ENCODE measurements at regions not wholly inside any gene's neighbourhood (a gene's known extent, or its start where the extent isn't known, plus 50 kb on each side); places are given as distances from the start of the nearest gene placed in this dataset.
"Not testable (repeated sequence)": the region's sequence is repeated elsewhere in the genome, so short reads cannot be mapped to it uniquely, and the experiment has no call there.

GRCh38 chr5:108467563-108467962 is 85.7 kb upstream of the FBXL17 start:
- no peak overlapping the region for H3K4me3 Mint-ChIP-seq
- H3K4me1 Mint-ChIP-seq = peaks cover under 1% of the 10 kb centered on the region
- no peaks in the 10 kb centered on the region for H3K36me3 Mint-ChIP-seq
- H3K9me3 Mint-ChIP-seq = no peaks in the 10 kb centered on the region
- peaks cover 2% of the 10 kb centered on the region for H3K27me3 Mint-ChIP-seq
- DNase-seq (ENCODE audit: low spot score in 2 of 2) (no peak), ATAC-seq (ENCODE audit: low read depth) (no peak)
- H3K27ac Mint-ChIP-seq = no peak overlapping the region

- Mint-ChIP-seq H3K4me3 (no peak overlapping the region), H3K4me1 (peaks cover 2% of the 10 kb centered on the region), H3K9me3 (no peaks in the 10 kb centered on the region), H3K27ac (no peak overlapping the region), H3K36me3 (peaks cover 2% of the 10 kb centered on the region), H3K27me3 (peaks cover 6% of the 10 kb centered on the region)
- no peak for ATAC-seq (ENCODE audit: low read depth)
- DNase-seq (ENCODE audit: low spot score in 2 of 2) = no peak
Observed at GRCh38 chr5:108461628-108462367, 79.9 kb upstream of the FBXL17 start.

GRCh38 chr5:108459769-108460168 is 77.9 kb upstream of the FBXL17 start:
- H3K4me1 Mint-ChIP-seq = peaks cover 2% of the 10 kb centered on the region
- no peak overlapping the region for H3K27ac Mint-ChIP-seq
- H3K36me3 Mint-ChIP-seq = peaks cover 2% of the 10 kb centered on the region
- ATAC-seq (ENCODE audit: low read depth) (no peak), DNase-seq (ENCODE audit: low spot score in 2 of 2) (no peak)
- peaks cover 4% of the 10 kb centered on the region for H3K9me3 Mint-ChIP-seq
- no peak overlapping the region for H3K4me3 Mint-ChIP-seq
- peaks cover 4% of the 10 kb centered on the region for H3K27me3 Mint-ChIP-seq

GRCh38 chr5:108451269-108451668 is 69.4 kb upstream of the FBXL17 start:
- no peak overlapping the region for H3K4me3 Mint-ChIP-seq
- peaks cover 13% of the 10 kb centered on the region for H3K9me3 Mint-ChIP-seq
- H3K4me1 Mint-ChIP-seq = no peaks in the 10 kb centered on the region
- no peaks in the 10 kb centered on the region for H3K27me3 Mint-ChIP-seq
- no peak for DNase-seq (ENCODE audit: low spot score in 2 of 2)
- no peak for ATAC-seq (ENCODE audit: low read depth)
- H3K36me3 Mint-ChIP-seq = no peaks in the 10 kb centered on the region
- no peak overlapping the region for H3K27ac Mint-ChIP-seq

GRCh38 chr5:108444130-108444529 is 62.2 kb upstream of the FBXL17 start:
- H3K27ac Mint-ChIP-seq; ATAC-seq (ENCODE audit: low read depth); H3K27me3 Mint-ChIP-seq; DNase-seq (ENCODE audit: low spot score in 2 of 2); H3K9me3 Mint-ChIP-seq; H3K4me1 Mint-ChIP-seq; H3K36me3 Mint-ChIP-seq; H3K4me3 Mint-ChIP-seq: not testable (repeated sequence)

- H3K4me1 Mint-ChIP-seq; ATAC-seq (ENCODE audit: low read depth): not testable (repeated sequence)
Observed at GRCh38 chr5:108442063-108442651, 60.3 kb upstream of the FBXL17 start.

GRCh38 chr5:108437425-108437824 is 55.5 kb upstream of the FBXL17 start:
- H3K4me3 Mint-ChIP-seq = no peak overlapping the region
- H3K36me3 Mint-ChIP-seq = no peaks in the 10 kb centered on the region
- ATAC-seq (ENCODE audit: low read depth) (no peak), DNase-seq (ENCODE audit: low spot score in 2 of 2) (no peak)
- H3K4me1 Mint-ChIP-seq = peaks cover 4% of the 10 kb centered on the region
- H3K27me3 Mint-ChIP-seq = peaks cover 6% of the 10 kb centered on the region
- H3K9me3 Mint-ChIP-seq = peaks cover 2% of the 10 kb centered on the region
- no peak overlapping the region for H3K27ac Mint-ChIP-seq

More at GRCh38 chr5:108442063-108442651, 60.3 kb upstream of the FBXL17 start:
- not testable (repeated sequence) for H3K4me3 Mint-ChIP-seq; H3K27ac Mint-ChIP-seq; H3K9me3 Mint-ChIP-seq; DNase-seq (ENCODE audit: low spot score in 2 of 2); H3K36me3 Mint-ChIP-seq; H3K27me3 Mint-ChIP-seq

- DNase-seq (ENCODE audit: low spot score in 2 of 2) = no peak
- H3K36me3 Mint-ChIP-seq = no peaks in the 10 kb centered on the region
- peaks cover 6% of the 10 kb centered on the region for H3K27me3 Mint-ChIP-seq
Observed at GRCh38 chr5:108436696-108437095, 54.8 kb upstream of the FBXL17 start.

GRCh38 chr5:108433600-108433999 is 51.7 kb upstream of the FBXL17 start:
- no peak for ATAC-seq (ENCODE audit: low read depth)
- Mint-ChIP-seq H3K4me3 (no peak overlapping the region), H3K4me1 (peaks cover 4% of the 10 kb centered on the region), H3K27ac (no peak overlapping the region), H3K36me3 (no peaks in the 10 kb centered on the region), H3K27me3 (peaks cover 10% of the 10 kb centered on the region), H3K9me3 (peaks cover 2% of the 10 kb centered on the region)
- DNase-seq (ENCODE audit: low spot score in 2 of 2) = no peak

More at GRCh38 chr5:108436696-108437095, 54.8 kb upstream of the FBXL17 start:
- no peak for ATAC-seq (ENCODE audit: low read depth)
- Mint-ChIP-seq H3K4me3 (no peak overlapping the region), H3K4me1 (peaks cover 4% of the 10 kb centered on the region), H3K27ac (no peak overlapping the region), H3K9me3 (peaks cover 2% of the 10 kb centered on the region)

GRCh38 chr5:108432024-108432423 is 50.1 kb upstream of the FBXL17 start:
- no peaks in the 10 kb centered on the region for H3K36me3 Mint-ChIP-seq
- ATAC-seq (ENCODE audit: low read depth) (no peak), DNase-seq (ENCODE audit: low spot score in 2 of 2) (no peak)
- no peak overlapping the region for H3K4me3 Mint-ChIP-seq
- H3K27ac Mint-ChIP-seq = no peak overlapping the region
- H3K27me3 Mint-ChIP-seq = peaks cover 17% of the 10 kb centered on the region
- H3K9me3 Mint-ChIP-seq = no peaks in the 10 kb centered on the region
- H3K4me1 Mint-ChIP-seq = peaks cover 4% of the 10 kb centered on the region
